ENCODE measurements at regions not wholly inside any gene's neighbourhood (a gene's known extent, or its start where the extent isn't known, plus 50 kb on each side); places are given as distances from the start of the nearest gene placed in this dataset.
"Not testable (repeated sequence)": the region's sequence is repeated elsewhere in the genome, so short reads cannot be mapped to it uniquely, and the experiment has no call there.

GRCh38 chr5:107773479-107773878 lies 102.7 kb upstream of the EFNA5 start:
- intact Hi-C loops (cut with DNase I): no loop called here
- DNase-seq: no peak

GRCh38 chr5:107772418-107773310 lies 101.9 kb upstream of the EFNA5 start:
- intact Hi-C loops (cut with DNase I): no loop called here
- peak in 3 of 10 donors; percentile 10 to 70 (median 55) for DNase-seq

GRCh38 chr5:107771926-107772325 lies 101.2 kb upstream of the EFNA5 start:
- DNase-seq: no peak
- intact Hi-C loops (cut with DNase I): no loop called here

- intact Hi-C loops (cut with DNase I): no loop called here
- DNase-seq: no peak
Measured at GRCh38 chr5:107770051-107770450, 99.3 kb upstream of the EFNA5 start.

- intact Hi-C loops (cut with DNase I): no loop called here
- no peak for DNase-seq
Measured at GRCh38 chr5:107769519-107769918, 98.8 kb upstream of the EFNA5 start.

- intact Hi-C loops (cut with DNase I): no loop called here
- no peak for DNase-seq
Measured at GRCh38 chr5:107766972-107767371, 96.2 kb upstream of the EFNA5 start.

- intact Hi-C loops (cut with DNase I): no loop called here
- DNase-seq: no peak
Measured at GRCh38 chr5:107766439-107766838, 95.7 kb upstream of the EFNA5 start.

GRCh38 chr5:107765805-107766063 lies 95.0 kb upstream of the EFNA5 start:
- no peak for DNase-seq
- intact Hi-C loops (cut with DNase I): no loop called here

GRCh38 chr5:107764976-107765804 lies 94.5 kb upstream of the EFNA5 start:
- DNase-seq: no peak
- intact Hi-C loops (cut with DNase I): no loop called here

- intact Hi-C loops (cut with DNase I): no loop called here
Measured at GRCh38 chr5:107764282-107764681, 93.5 kb upstream of the EFNA5 start.

GRCh38 chr5:107753427-107753826 lies 82.7 kb upstream of the EFNA5 start:
- no peak for DNase-seq

More at GRCh38 chr5:107764282-107764681, 93.5 kb upstream of the EFNA5 start:
- no peak for DNase-seq

GRCh38 chr5:107744418-107745330 lies 73.9 kb upstream of the EFNA5 start:
- intact Hi-C loops (cut with DNase I): no loop called here
- no peak for DNase-seq

More at GRCh38 chr5:107753427-107753826, 82.7 kb upstream of the EFNA5 start:
- intact Hi-C loops (cut with DNase I): no loop called here

GRCh38 chr5:107743373-107744000 lies 72.8 kb upstream of the EFNA5 start:
- intact Hi-C loops (cut with DNase I): no loop called here
- no peak for DNase-seq

- intact Hi-C loops (cut with DNase I): no loop called here
- DNase-seq: no peak
Measured at GRCh38 chr5:107739661-107740060, 68.9 kb upstream of the EFNA5 start.

GRCh38 chr5:107736638-107737037 lies 65.9 kb upstream of the EFNA5 start:
- no peak for DNase-seq
- intact Hi-C loops (cut with DNase I): no loop called here

- intact Hi-C loops (cut with DNase I); DNase-seq: not testable (repeated sequence)
Measured at GRCh38 chr5:107736089-107736488, 65.4 kb upstream of the EFNA5 start.

GRCh38 chr5:107735558-107735957 lies 64.8 kb upstream of the EFNA5 start:
- no peak for DNase-seq
- intact Hi-C loops (cut with DNase I): no loop called here

GRCh38 chr5:107726896-107727295 lies 56.2 kb upstream of the EFNA5 start:
- intact Hi-C loops (cut with DNase I): no loop called here
- DNase-seq: no peak

GRCh38 chr5:107724642-107725041 lies 53.9 kb upstream of the EFNA5 start:
- intact Hi-C loops (cut with DNase I): no loop called here
- peak in 1 of 10 donors; percentile 67 for DNase-seq

- intact Hi-C loops (cut with DNase I); DNase-seq: not testable (repeated sequence)
Measured at GRCh38 chr5:107721241-107721640, 50.5 kb upstream of the EFNA5 start.
